NCI-H1694 treated with DMSO at 0.1 percent for 48 hours (cell line): ENCODE measurements at regions not wholly inside any gene's neighbourhood (a gene's known extent, or its start where the extent isn't known, plus 50 kb on each side); places are given as distances from the start of the nearest gene placed in this dataset.
"Not testable (repeated sequence)": the region's sequence is repeated elsewhere in the genome, so short reads cannot be mapped to it uniquely, and the experiment has no call there.

ENCODE experiments used
- DNase-seq: peaks from one replicate; lab custom pipeline; 2025; lab: John Stamatoyannopoulos, UW

- no peak for DNase-seq
Measured at GRCh38 chr1:60916199-60916598, 166.2 kb upstream of the NFIA start.

DNA sequence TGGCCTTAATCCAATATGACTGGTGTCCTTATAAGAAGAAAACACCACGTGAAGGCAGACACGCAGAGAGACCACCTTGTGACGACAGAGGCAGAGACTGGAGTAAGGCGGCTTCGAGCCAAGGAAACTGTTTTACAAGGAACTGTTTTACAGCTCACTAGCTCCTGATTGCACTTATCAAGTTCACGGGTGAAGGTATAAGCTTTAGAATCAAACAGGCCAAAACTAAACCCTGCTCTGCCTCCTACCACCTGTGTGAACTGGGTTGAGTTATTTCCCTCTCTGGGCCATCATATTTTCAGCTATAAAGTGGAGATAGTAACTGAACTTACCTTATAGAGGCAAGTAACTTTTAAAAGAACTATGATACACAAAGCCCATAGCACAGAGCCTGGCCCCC lies 166.9 kb upstream of the NFIA start:
- no peak for DNase-seq

GRCh38 chr1:60914982-60915381 lies 167.4 kb upstream of the NFIA start:
- DNase-seq: no peak

GRCh38 chr1:60913708-60914107 lies 168.7 kb upstream of the NFIA start:
- DNase-seq: not testable (repeated sequence)

DNA sequence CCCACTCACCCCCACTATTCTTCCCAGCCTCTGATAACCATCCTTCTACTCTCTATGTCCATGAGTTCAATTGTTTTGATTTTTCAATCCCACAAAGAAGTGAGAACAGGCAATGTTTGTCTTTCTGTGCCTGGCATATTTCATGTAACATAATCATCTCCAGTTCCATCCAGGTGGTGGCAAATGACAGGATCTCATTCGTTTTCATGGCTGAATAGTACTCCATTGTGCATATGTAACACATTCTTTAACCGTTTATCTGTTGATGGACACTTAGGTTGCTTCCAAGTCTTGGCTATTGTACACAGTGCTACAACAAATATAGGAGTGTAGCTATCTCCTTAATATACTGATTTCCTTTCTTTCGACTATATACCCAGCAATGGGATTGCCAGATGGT lies 169.3 kb upstream of the NFIA start:
- no peak for DNase-seq

DNA sequence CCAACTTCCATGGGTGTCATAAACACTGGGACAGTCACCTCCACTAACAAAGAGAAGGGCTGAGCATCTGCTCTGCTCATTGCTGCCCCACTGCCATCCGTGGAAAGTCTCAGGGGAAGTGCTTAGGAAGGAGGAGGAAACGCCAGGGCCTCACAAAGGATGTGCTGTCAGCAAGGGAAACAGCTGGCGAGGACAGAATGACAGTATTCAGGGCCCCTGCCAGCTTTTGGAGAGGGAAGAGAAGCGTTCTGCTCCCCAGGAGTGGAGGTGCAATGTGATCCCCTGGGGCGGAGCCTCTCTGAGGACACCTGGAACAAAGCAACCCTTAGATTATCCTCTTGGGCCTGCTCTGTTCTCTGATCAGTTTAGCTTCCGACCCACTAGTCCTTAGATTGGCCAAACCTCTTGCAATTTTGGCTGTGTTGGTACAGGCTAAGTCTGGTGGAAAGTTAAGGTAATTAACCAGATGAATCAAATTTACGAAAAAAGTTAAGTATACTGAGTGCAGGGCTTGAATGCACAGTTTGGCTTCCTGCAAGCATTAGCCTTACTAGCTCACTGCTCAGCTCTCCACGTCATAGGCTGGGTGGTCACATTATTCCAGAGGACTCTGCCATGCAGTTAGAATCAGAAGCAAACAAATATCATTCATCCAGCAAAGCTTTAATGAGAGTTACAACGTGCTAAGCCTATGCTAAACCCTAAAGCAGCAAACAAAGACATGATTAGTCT lies 170.2 kb upstream of the NFIA start:
- DNase-seq: peak; percentile 91

DNA sequence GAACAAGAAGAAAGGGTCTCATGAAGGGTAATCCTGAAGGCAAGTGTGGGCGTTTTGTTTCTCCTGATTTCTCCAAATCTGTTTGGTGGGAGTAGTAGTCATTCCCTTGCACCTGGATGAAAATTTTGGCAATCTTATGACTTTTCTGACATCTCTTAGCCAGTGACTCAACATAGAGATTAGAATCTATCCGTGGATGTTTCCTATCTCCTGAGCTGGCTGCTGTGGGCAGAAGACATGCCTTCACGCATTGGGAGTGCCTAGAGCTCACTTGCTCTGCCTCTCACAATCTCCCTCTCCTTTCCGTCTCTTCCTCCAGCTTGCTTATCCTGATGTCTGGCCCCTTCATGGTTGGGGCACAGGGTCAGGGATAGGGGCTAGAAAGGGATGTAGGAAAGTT lies 174.2 kb upstream of the NFIA start:
- DNase-seq: no peak

- DNase-seq: no peak
Measured at GRCh38 chr1:60906526-60906925, 175.8 kb upstream of the NFIA start.

DNA sequence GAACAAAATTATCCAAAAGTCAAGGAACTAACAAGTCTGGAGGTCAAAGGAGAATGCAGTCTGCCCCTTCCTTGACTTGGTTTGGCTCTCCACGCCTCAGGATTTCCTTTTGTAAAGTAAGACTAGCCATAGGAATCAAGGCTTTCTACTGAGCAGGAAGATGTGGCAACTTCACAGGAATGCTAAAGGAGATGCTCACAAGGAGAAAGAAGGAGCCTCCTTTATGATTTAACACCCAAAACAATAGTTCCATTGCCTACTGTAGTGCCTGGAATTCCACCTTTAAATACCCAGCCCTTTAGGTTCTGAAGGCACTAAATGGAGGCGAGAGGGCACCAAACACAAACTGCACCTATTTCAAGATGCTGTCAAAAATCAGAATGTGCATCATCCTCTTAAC lies 176.3 kb upstream of the NFIA start:
- no peak for DNase-seq

DNA sequence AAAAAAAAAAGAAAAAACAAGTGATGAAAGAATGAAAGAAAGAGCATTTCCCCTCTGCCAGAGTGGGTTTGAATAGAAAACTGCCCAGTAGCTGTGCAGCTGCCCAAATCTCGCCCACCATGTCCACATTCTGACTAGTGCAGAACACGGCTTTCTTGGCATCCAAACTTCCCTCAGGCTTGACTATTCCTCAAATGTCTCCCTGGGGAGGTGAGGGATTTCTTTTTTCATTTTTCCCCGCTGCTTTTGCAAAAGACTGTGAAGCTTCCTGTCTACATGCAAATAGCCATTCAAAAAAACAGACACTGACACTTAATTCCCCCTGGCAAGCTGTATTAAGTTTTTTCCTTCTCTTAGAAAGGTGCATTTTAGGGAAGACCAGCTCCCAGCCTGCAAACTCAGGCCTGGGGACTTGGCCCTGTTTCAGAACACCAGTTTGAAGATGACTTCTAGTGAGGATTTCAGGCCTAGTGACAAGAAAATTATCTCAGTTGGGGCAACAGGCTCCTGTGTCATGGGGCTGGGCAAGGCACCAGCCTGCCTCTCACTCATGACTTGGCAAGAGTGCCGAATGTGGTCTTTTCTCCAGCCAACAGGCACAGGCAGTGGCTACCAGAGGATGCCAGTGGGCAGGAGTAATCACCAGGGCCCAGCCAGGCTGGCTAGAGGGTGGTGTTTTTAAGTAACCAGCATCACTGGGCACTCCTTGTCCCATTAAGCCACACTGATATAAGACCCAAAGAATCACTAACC lies 178.1 kb upstream of the NFIA start:
- no peak for DNase-seq

DNA sequence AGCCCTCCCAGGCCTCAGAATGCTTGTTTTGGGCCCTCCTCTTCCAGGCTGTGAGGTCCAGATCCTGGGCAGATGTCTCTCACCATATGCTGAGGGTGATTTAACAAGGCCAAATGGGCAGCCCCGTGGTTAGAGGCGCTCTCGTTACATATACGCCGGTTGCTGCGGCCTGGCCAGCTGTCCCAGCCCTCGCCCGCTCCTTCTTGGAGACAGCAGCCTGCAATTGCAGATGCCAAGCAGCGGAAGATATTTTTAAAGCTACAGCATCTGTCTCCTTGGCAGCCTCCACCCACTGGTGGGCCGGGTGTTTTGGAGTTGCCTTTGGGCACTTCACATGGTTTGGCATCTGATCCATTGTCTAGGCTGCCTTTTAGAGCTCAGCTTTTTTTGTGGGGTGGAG lies 178.8 kb upstream of the NFIA start:
- peak; percentile 98 for DNase-seq

GRCh38 chr1:60899464-60899863 lies 182.9 kb upstream of the NFIA start:
- no peak for DNase-seq

GRCh38 chr1:60898987-60899386 lies 183.4 kb upstream of the NFIA start:
- DNase-seq: no peak

GRCh38 chr1:60898413-60898812 lies 183.9 kb upstream of the NFIA start:
- no peak for DNase-seq

DNA sequence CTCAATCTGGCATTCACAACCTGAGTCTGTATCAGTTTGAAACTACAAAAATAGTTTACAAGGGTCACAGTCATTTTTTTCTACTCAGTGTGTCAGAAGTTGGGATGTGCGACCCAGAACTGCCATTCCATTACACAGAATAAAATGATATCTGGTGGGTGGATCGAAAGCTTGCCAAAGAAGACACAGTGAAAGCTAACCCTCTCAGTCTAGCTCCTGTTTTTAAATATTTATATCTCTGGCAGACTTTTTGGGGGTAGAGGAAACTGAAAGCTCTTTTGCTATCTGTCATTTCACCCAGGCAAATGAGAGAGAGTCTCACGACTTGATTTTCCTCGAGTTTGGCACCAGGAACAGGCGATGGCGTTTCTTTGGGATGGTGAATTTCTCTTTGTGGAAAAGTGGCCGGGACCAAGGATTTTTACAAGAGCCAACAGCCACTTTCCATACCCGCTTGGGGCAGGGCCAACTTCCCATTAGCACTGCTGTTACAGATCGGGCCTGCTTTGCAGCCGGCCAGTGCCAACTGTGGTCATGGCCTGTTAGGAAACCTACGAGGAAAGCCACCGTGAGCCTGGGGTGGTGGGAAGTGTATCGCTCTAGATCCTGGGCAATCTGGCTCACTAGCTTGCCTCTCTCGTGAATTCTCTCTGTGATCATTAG lies 185.5 kb upstream of the NFIA start:
- DNase-seq: peak; percentile 37

DNA sequence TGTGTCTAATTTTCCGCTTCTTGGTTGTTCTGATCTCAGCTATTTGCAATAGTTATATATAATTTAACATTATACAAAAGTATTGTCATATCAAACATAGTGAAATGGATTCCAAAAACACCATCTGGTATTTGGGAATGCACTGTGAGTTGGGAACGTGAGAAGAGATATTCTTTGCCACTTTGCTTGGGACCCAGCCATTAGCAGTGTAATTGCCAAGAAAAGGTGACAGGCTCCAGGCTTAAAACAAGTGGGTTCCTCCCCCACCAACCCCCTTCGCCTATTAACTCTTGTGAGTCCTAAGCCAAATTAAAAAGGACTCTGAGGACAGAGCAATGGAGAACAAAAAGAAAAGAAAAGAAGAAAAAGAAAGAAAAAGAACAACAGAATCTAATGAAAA lies 186.7 kb upstream of the NFIA start:
- peak; percentile 96 for DNase-seq

DNA sequence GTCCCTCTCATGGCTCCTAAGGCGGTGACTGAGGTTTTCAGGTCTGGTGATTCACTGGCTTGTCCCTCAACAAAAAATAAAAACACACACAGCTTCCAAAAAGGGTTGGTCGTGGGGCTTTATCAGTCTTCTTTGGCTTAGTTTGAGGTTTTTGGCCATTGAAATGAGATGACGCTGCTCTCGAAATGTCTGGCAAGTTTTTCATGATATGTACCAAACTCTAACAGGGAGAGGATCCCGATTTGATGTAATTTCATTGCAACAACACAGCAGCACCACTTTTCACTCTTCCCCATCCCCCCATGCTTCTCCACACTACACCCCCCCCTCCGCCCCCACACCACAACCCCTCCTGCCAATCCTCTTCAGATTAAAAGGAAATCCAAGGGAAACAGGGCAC lies 187.1 kb upstream of the NFIA start:
- DNase-seq: peak; percentile 96

GRCh38 chr1:60894741-60895140 lies 187.6 kb upstream of the NFIA start:
- no peak for DNase-seq

- DNase-seq: peak; percentile 89
Measured at GRCh38 chr1:60894130-60894529, 188.2 kb upstream of the NFIA start.

GRCh38 chr1:60893136-60893930 lies 189.0 kb upstream of the NFIA start:
- no peak for DNase-seq

- no peak for DNase-seq
Measured at GRCh38 chr1:60891765-60892164, 190.6 kb upstream of the NFIA start.

DNA sequence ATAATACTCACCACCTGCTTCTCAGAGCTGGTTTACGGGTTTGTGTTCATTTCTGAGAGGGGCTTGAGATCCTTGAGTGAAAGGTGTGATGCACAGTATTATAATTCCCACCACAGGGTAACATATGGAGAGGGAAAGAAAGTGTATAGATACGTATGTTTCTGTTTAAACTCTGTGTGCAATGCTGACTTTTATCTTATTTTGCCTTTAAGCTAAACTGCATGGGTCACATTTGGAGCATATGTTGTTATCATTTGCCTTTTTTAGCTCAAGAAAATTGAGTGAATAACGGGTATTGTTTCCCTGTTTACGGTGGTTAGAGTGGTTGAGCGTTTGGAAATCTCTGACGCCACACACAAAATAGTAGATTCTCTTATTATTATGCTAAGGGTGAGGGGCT lies 191.1 kb upstream of the NFIA start:
- DNase-seq: no peak
